Dedifferentiated amniotic fluid mesenchymal stem cell (primary cell): ENCODE measurements at regions not wholly inside any gene's neighbourhood (a gene's known extent, or its start where the extent isn't known, plus 50 kb on each side); places are given as distances from the start of the nearest gene placed in this dataset.

Experiments used
- DNase-seq: peaks from one replicate; pipeline ENCODE4 v3.0.0-alpha.2; 2016; ENCODE audit errors: extremely low spot score

- no peak for DNase-seq
These were observed 173.1 kb downstream of the NECTIN3 start for GRCh38 chr3:111244760-111245159.

- no peak for DNase-seq
These were observed 175.5 kb downstream of the NECTIN3 start for GRCh38 chr3:111246967-111247760.

GRCh38 chr3:111248406-111248805 is 176.8 kb downstream of the NECTIN3 start:
- DNase-seq, result no peak

- DNase-seq, result no peak
These were observed 177.8 kb downstream of the NECTIN3 start for GRCh38 chr3:111249421-111249820.

GRCh38 chr3:111252779-111253178 is 181.2 kb downstream of the NECTIN3 start:
- peak; percentile 21 for DNase-seq

GRCh38 chr3:111253733-111254132 is 182.1 kb downstream of the NECTIN3 start:
- no peak for DNase-seq

- no peak for DNase-seq
These were observed 189.3 kb downstream of the NECTIN3 start for GRCh38 chr3:111260878-111261277.

- no peak for DNase-seq
These were observed 198.2 kb downstream of the NECTIN3 start for GRCh38 chr3:111269777-111270176.

- DNase-seq, result peak; percentile 87
These were observed 205.6 kb downstream of the NECTIN3 start for GRCh38 chr3:111277226-111277625.

- no peak for DNase-seq
These were observed 207.3 kb downstream of the NECTIN3 start for GRCh38 chr3:111278959-111279358.

- no peak for DNase-seq
These were observed 210.4 kb downstream of the NECTIN3 start for GRCh38 chr3:111282024-111282423.

- DNase-seq, result no peak
These were observed 211.5 kb downstream of the NECTIN3 start for GRCh38 chr3:111283165-111283564.

GRCh38 chr3:111284503-111285183 is 213.0 kb downstream of the NECTIN3 start:
- no peak for DNase-seq

- DNase-seq, result no peak
These were observed 213.5 kb downstream of the NECTIN3 start for GRCh38 chr3:111285184-111285538.

- DNase-seq, result no peak
These were observed 214.1 kb downstream of the NECTIN3 start for GRCh38 chr3:111285694-111286093.

- no peak for DNase-seq
These were observed 215.1 kb downstream of the NECTIN3 start for GRCh38 chr3:111286746-111287145.

- no peak for DNase-seq
These were observed 220.5 kb downstream of the NECTIN3 start for GRCh38 chr3:111292117-111292516.

GRCh38 chr3:111299192-111299615 is 227.6 kb downstream of the NECTIN3 start:
- DNase-seq, result no peak

GRCh38 chr3:111301238-111301798 is 229.7 kb downstream of the NECTIN3 start:
- no peak for DNase-seq

- no peak for DNase-seq
These were observed 230.4 kb downstream of the NECTIN3 start for GRCh38 chr3:111302063-111302462.

GRCh38 chr3:111303760-111304159 is 232.1 kb downstream of the NECTIN3 start:
- DNase-seq, result no peak

- no peak for DNase-seq
These were observed 234.3 kb upstream of the CD96 start for GRCh38 chr3:111307676-111308075.

GRCh38 chr3:111311126-111311525 is 230.9 kb upstream of the CD96 start:
- DNase-seq, result no peak
